GM12878 (cell line): ENCODE measurements at regions not wholly inside any gene's neighbourhood (a gene's known extent, or its start where the extent isn't known, plus 50 kb on each side); places are given as distances from the start of the nearest gene placed in this dataset.
A peak's percentile ranks its signal among the peaks of the same experiment; 100 is the strongest.

Source experiments
- ATAC-seq: fragments of 200-7000 bp; cut with Tn5 transposase; 3 replicates; pipeline ENCODE4 v1.9.1; 2020; ENCODE audit warnings: mild to moderate bottlenecking, moderate library complexity
- BruUV-seq: library from RNA; stranded (reverse); fragments of 400-500 nt; replicated peaks from 2 replicates; lab custom pipeline; 2021; lab: Mats Ljungman, UMichigan
- CTCF ChIA-PET: fragments of 300-600 bp; sonication (Branson Sonifier 250); formaldehyde crosslinking; extraction: SDS; loops from one replicate; lab custom pipeline; 2021; ENCODE audit warnings: inconsistent platforms; lab: Yijun Ruan, JAX
- POLR2A ChIA-PET: fragments of 350-600 bp; formaldehyde crosslinking; extraction: SDS; loops from one replicate; lab custom pipeline; 2021; ENCODE audit warnings: inconsistent platforms; lab: Charles Lee
- RAD21 ChIA-PET: fragments of 300-600 bp; sonication (Branson Sonifier 250); formaldehyde crosslinking; loops from one replicate; lab custom pipeline; 2023; ENCODE audit warnings: antibody characterized with exemption; ENCODE audit not compliant: unreplicated experiment; lab: Charles Lee
- SMC1A ChIA-PET: fragments of 300-600 bp; sonication (Branson Sonifier 250); formaldehyde crosslinking; loops from one replicate; lab custom pipeline; 2023; ENCODE audit not compliant: unreplicated experiment, uncharacterized antibody; lab: Charles Lee
- DNase-seq: peaks from one replicate; pipeline ENCODE4 v3.0.0-alpha.2; 2011; ENCODE audit warnings: low read depth, low spot score
- FAIRE-seq: peaks from 3 replicates; lab custom pipeline; 2011; peaks lifted over from hg19 to GRCh38; lab: Jason Lieb, UNC
- H2AFZ ChIP-seq: 2 replicates; pipeline ENCODE4 v1.6.0; 2011; ENCODE audit warnings: low read depth, low read length, control low read depth; ENCODE audit not compliant: control insufficient read depth
- H3K27ac ChIP-seq: 2 replicates; pipeline ENCODE4 v1.5.1; 2011; ENCODE audit warnings: control low read depth; ENCODE audit not compliant: control insufficient read depth, insufficient read depth
- H3K27me3 ChIP-seq, 2 experiments: replicated peaks in 1 of 2; 2 replicates each; pipeline versions ENCODE4 v1.6.0 to v1.6.1; 2011; ENCODE audit warnings: low read length in 1 of 2; ENCODE audit not compliant: control insufficient read depth in 2 of 2, insufficient read depth in 2 of 2
- H3K36me3 ChIP-seq, 2 experiments: 2 replicates each; pipeline ENCODE4 v1.5.1; 2011; ENCODE audit warnings: low read length in 1 of 2; ENCODE audit not compliant: control insufficient read depth in 2 of 2, insufficient read depth in 2 of 2
- H3K4me1 ChIP-seq: 2 replicates; pipeline ENCODE4 v1.6.1; 2011; ENCODE audit warnings: mild to moderate bottlenecking, low read length, moderate library complexity, mixed read lengths; ENCODE audit not compliant: control insufficient read depth, insufficient read depth
- H3K4me2 ChIP-seq: 2 replicates; pipeline ENCODE4 v1.6.0; 2011; ENCODE audit warnings: control low read depth; ENCODE audit not compliant: control insufficient read depth, insufficient read depth
- H3K4me3 ChIP-seq: fragments of 200-600 bp; sonication (generic); 2 replicates; pipeline ENCODE4 v1.5.1; 2016
- H3K79me2 ChIP-seq: 2 replicates; pipeline ENCODE4 v1.6.0; 2011; ENCODE audit warnings: low read length; ENCODE audit not compliant: control insufficient read depth, insufficient read depth
- H3K9ac ChIP-seq: 2 replicates; pipeline ENCODE4 v1.8.0; 2011; ENCODE audit warnings: low read length, control low read depth, mixed read lengths; ENCODE audit not compliant: control insufficient read depth, insufficient read depth
- H3K9me3 ChIP-seq: replicated peaks from 3 replicates; pipeline ENCODE4 v1.5.1; 2011; ENCODE audit warnings: mild to moderate bottlenecking, low read length; ENCODE audit not compliant: control insufficient read depth, insufficient read depth
- H4K20me1 ChIP-seq: 2 replicates; pipeline ENCODE4 v1.6.0; 2011; ENCODE audit not compliant: control insufficient read depth, insufficient read depth
- BMI1 ChIP-seq: fragments of 450-650 bp; IDR thresholded peaks from 2 replicates; pipeline ENCODE4 v1.6.1; 2016; ENCODE audit warnings: mild to moderate bottlenecking, moderate library complexity, borderline replicate concordance
- DPF2 ChIP-seq: fragments of 450-650 bp; IDR thresholded peaks from 2 replicates; pipeline ENCODE4 v1.6.1; 2017; ENCODE audit warnings: mild to moderate bottlenecking
- FOXK2 ChIP-seq: fragments of 450-650 bp; IDR thresholded peaks from 2 replicates; pipeline ENCODE4 v1.6.1; 2017; ENCODE audit warnings: mild to moderate bottlenecking, moderate library complexity
- GABPA ChIP-seq: IDR thresholded peaks from 2 replicates; pipeline ENCODE4 v1.6.1; 2014; ENCODE audit warnings: antibody characterized with exemption, low read depth, mild to moderate bottlenecking, inconsistent platforms
- NBN ChIP-seq: fragments of 450-650 bp; IDR thresholded peaks from 2 replicates; pipeline ENCODE4 v1.6.1; 2016
- RAD21 ChIP-seq: IDR thresholded peaks from 2 replicates; pipeline ENCODE4 v1.6.1; 2011; ENCODE audit warnings: mild to moderate bottlenecking, low read depth, low read length, moderate library complexity; ENCODE audit not compliant: insufficient read depth
- SMARCA5 ChIP-seq: fragments of 450-650 bp; IDR thresholded peaks from 2 replicates; pipeline ENCODE4 v1.6.1; 2017; ENCODE audit warnings: mild to moderate bottlenecking
- SUZ12 ChIP-seq: fragments of 200-600 bp; sonication (generic); IDR thresholded peaks from one replicate; pipeline ENCODE4 v1.6.1; 2018; ENCODE audit warnings: antibody characterized with exemption, mild to moderate bottlenecking; ENCODE audit not compliant: unreplicated experiment
- TBL1XR1 ChIP-seq: IDR thresholded peaks from 2 replicates; pipeline ENCODE4 v1.6.1; 2012; ENCODE audit warnings: low read depth, low read length, improper control_type of control experiment
- TCF7 ChIP-seq: IDR thresholded peaks from 2 replicates; pipeline ENCODE4 v1.6.1; 2014; ENCODE audit warnings: antibody characterized with exemption, borderline replicate concordance
- ZNF274 ChIP-seq: IDR thresholded peaks from one replicate; pipeline ENCODE4 v1.8.0; 2011; ENCODE audit not compliant: insufficient read length, insufficient read depth
- ZNF622 ChIP-seq: fragments of 450-650 bp; IDR thresholded peaks from 2 replicates; pipeline ENCODE4 v1.6.1; 2017; ENCODE audit warnings: mild to moderate bottlenecking, inconsistent platforms
- WGBS: methylation state at CpG from one replicate; pipeline ENCODE4 v1.1.6; 2016; ENCODE audit warnings: low lambda C conversion rate; ENCODE audit not compliant: insufficient replicate concordance, insufficient coverage; ENCODE audit errors: missing lambda C conversion rate; 5-methylcytosine and 5-hydroxymethylcytosine counted together
- in situ Hi-C: fragments of 300-500 bp; cut with MboI; formaldehyde crosslinking; loops from 9 replicates; pipeline ENCODE4 v1.14.3; 2018; ENCODE audit warnings: mixed read lengths
- intact Hi-C: fragments of 100-400 bp; cut with micrococcal nuclease; formaldehyde crosslinking; loops from one replicate; pipeline ENCODE4 v1.14.2; 2022; ENCODE audit not compliant: unreplicated experiment
- TF ChIP-seq, protein P1 (sequence below): fragments of 450-650 bp; IDR thresholded peaks from 2 replicates; pipeline ENCODE4 v1.6.1; 2018; ENCODE audit warnings: mild to moderate bottlenecking, low read depth, moderate library complexity; ENCODE audit not compliant: partially characterized antibody
- TF ChIP-seq, protein P2 (sequence below): IDR thresholded peaks from 2 replicates; pipeline ENCODE4 v1.6.1; 2011; ENCODE audit warnings: borderline replicate concordance, low read depth, mild to moderate bottlenecking, moderate library complexity, low read length; ENCODE audit not compliant: insufficient read depth, poor library complexity, severe bottlenecking

- no TSS peak for BruUV-seq
- DNase-seq = no peak
Measured at GRCh38 chr20:24163506-24163905, 174.9 kb upstream of the GGTLC1 start.

DNA sequence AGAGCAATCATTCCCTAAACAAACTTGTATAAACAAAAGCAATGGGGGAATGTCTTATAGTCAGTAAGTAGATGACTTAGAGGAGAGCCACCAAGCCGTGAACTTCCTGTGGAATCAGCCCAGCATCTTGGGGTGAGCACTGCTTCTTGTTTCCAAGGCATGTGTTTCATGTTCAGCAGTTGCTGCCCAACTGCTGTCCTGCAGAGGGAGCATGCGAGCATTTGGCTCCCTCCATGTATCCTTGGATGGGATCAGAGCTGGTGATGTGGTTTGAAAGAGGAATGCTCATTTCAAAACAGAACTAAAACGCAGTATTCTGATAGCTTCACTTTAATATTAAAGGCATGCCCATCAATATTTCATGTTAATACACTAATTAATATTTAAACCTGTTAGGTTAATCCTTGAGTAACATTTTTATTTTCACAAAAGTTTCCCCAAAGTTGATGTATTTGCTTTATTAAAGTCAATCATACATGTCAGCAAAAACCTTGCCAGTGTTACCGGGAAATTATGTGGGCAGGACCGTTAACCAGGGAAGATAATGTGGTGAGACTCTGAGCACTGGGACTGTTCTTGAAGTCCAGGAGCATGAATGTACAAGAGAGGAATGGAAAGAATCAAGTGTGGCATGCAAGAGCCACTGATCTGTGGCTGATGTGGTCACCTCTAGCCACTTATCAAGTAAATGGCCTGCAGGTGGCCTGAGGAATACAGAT, 172.1 kb upstream of the GGTLC1 start:
- RAD21 ChIA-PET = interaction anchor here (1.0 kb wide), 1 partner anchor 757 kb away, joined by 4 read pairs; no protein-coding TSS in a partner anchor
- Histone ChIP-seq H3K9me3 (no peaks in the 10 kb centered on the region), H3K79me2 (no peaks in the 10 kb centered on the region), H3K4me3 (no peak overlapping the region), H3K9ac (no peak overlapping the region), H3K27ac (no peak overlapping the region), H4K20me1 (no peaks in the 10 kb centered on the region), H3K36me3 (no peaks in the 10 kb centered on the region), H3K27me3 (no peaks in the 10 kb centered on the region), H3K4me1 (no peaks in the 10 kb centered on the region), H3K4me2 (no peak overlapping the region), H2AFZ (no peak overlapping the region)
- SMC1A ChIA-PET = interaction anchor here (0.7 to 2.2 kb wide), 3 partner anchors 233 to 1474 kb away, joined by 3 to 5 read pairs (median 5); no protein-coding TSS in a partner anchor
- WGBS = 13% methylated on average over 5 of the region's 5 CpGs
- POLR2A ChIA-PET = no interaction called here
- CTCF ChIA-PET = interaction anchor here (0.9 to 1.0 kb wide), 2 partner anchors 26 to 771 kb away, joined by 3 read pairs; no protein-coding TSS in a partner anchor
- ATAC-seq (peak; percentile 60), FAIRE-seq (no peak), DNase-seq (no peak)
- intact Hi-C loops = loop anchor here (1.0 kb wide), 1 partner anchor 758 kb away; no protein-coding TSS in a partner anchor
- no TSS peak for BruUV-seq
- in situ Hi-C loops = no loop called here
- TF ChIP-seq TBL1XR1 (no peak), ZNF274 (no peak), RAD21 (peak; percentile 48), SUZ12 (no peak), TCF7 (no peak), GABPA (no peak), BMI1 (no peak), ZNF622 (no peak), FOXK2 (no peak), SMARCA5 (no peak), NBN (no peak)
- TF ChIP-seq, protein P1, sequence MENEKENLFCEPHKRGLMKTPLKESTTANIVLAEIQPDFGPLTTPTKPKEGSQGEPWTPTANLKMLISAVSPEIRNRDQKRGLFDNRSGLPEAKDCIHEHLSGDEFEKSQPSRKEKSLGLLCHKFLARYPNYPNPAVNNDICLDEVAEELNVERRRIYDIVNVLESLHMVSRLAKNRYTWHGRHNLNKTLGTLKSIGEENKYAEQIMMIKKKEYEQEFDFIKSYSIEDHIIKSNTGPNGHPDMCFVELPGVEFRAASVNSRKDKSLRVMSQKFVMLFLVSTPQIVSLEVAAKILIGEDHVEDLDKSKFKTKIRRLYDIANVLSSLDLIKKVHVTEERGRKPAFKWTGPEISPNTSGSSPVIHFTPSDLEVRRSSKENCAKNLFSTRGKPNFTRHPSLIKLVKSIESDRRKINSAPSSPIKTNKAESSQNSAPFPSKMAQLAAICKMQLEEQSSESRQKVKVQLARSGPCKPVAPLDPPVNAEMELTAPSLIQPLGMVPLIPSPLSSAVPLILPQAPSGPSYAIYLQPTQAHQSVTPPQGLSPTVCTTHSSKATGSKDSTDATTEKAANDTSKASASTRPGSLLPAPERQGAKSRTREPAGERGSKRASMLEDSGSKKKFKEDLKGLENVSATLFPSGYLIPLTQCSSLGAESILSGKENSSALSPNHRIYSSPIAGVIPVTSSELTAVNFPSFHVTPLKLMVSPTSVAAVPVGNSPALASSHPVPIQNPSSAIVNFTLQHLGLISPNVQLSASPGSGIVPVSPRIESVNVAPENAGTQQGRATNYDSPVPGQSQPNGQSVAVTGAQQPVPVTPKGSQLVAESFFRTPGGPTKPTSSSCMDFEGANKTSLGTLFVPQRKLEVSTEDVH = no peak
- TF ChIP-seq, protein P2, sequence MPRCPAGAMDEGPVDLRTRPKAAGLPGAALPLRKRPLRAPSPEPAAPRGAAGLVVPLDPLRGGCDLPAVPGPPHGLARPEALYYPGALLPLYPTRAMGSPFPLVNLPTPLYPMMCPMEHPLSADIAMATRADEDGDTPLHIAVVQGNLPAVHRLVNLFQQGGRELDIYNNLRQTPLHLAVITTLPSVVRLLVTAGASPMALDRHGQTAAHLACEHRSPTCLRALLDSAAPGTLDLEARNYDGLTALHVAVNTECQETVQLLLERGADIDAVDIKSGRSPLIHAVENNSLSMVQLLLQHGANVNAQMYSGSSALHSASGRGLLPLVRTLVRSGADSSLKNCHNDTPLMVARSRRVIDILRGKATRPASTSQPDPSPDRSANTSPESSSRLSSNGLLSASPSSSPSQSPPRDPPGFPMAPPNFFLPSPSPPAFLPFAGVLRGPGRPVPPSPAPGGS = no peak

More at GRCh38 chr20:24163506-24163905, 174.9 kb upstream of the GGTLC1 start:
- H3K27me3 ChIP-seq = no peaks in the 10 kb centered on the region
- intact Hi-C loops = no loop called here
- no peak overlapping the region for H3K4me3 ChIP-seq
- H4K20me1 ChIP-seq = no peaks in the 10 kb centered on the region
- ChIA-PET SMC1A (no interaction called here), RAD21 (no interaction called here), POLR2A (no interaction called here), CTCF (interaction anchor here (1.6 kb wide), 1 partner anchor 902 kb away, joined by 3 read pairs; no protein-coding TSS in a partner anchor)
- no peak overlapping the region for H3K27ac ChIP-seq
- WGBS = 0% methylated on average over 2 of the region's 2 CpGs
- in situ Hi-C loops = no loop called here
- TF ChIP-seq DPF2 = no peak
- no peak for FAIRE-seq
- no peaks in the 10 kb centered on the region for H3K4me1 ChIP-seq
- no peak overlapping the region for H3K4me2 ChIP-seq
- no peak overlapping the region for H2AFZ ChIP-seq
- H3K36me3 ChIP-seq = no peaks in the 10 kb centered on the region
- H3K79me2 ChIP-seq = no peaks in the 10 kb centered on the region
- ATAC-seq = no peak
- H3K9ac ChIP-seq = no peak overlapping the region
- H3K9me3 ChIP-seq = no peaks in the 10 kb centered on the region
